ENCODE measurements at regions not wholly inside any gene's neighbourhood (a gene's known extent, or its start where the extent isn't known, plus 50 kb on each side); places are given as distances from the start of the nearest gene placed in this dataset.

GRCh38 chr9:89795538-89796195, 190.9 kb downstream of the GADD45G start:
- intact Hi-C loops (cut with micrococcal nuclease), result no loop called here
- CTCF ChIA-PET, result interaction anchor here (1.3 kb wide), 1 partner anchor 19 kb away, joined by 3 read pairs; no protein-coding TSS in a partner anchor
- H3K27ac Mint-ChIP-seq, result no peak overlapping the region
- H3K4me1 Mint-ChIP-seq (ENCODE audit: low read depth), result no peaks in the 10 kb centered on the region
- TF ChIP-seq CTCF (IDR thresholded peaks at IDR 0.05), result no peak
- H3K36me3 Mint-ChIP-seq (ENCODE audit: low read depth), result no peaks in the 10 kb centered on the region
- H3K4me3 Mint-ChIP-seq, result no peak overlapping the region
- POLR2A ChIA-PET, result no interaction called here
- DNase-seq (no peak), ATAC-seq (no peak)
- no peaks in the 10 kb centered on the region for H3K27me3 Mint-ChIP-seq
- no peaks in the 10 kb centered on the region for H3K9me3 Mint-ChIP-seq

- POLR2A ChIA-PET, result no interaction called here
- no peak for TF ChIP-seq CTCF (IDR thresholded peaks at IDR 0.05)
Observed at GRCh38 chr9:89796606-89797005, 191.8 kb downstream of the GADD45G start.

GRCh38 chr9:89797255-89797654, 192.4 kb downstream of the GADD45G start:
- DNase-seq (no peak), ATAC-seq (no peak)
- POLR2A ChIA-PET, result no interaction called here
- Mint-ChIP-seq H3K4me3 (no peak overlapping the region), H3K36me3 (ENCODE audit: low read depth) (no peaks in the 10 kb centered on the region), H3K27me3 (no peaks in the 10 kb centered on the region), H3K9me3 (no peaks in the 10 kb centered on the region), H3K27ac (no peak overlapping the region), H3K4me1 (ENCODE audit: low read depth) (no peaks in the 10 kb centered on the region)
- no peak for TF ChIP-seq CTCF (IDR thresholded peaks at IDR 0.05)
- intact Hi-C loops (cut with micrococcal nuclease), result no loop called here
- CTCF ChIA-PET, result no interaction called here

More at GRCh38 chr9:89796606-89797005, 191.8 kb downstream of the GADD45G start:
- no peak overlapping the region for H3K27ac Mint-ChIP-seq
- no peaks in the 10 kb centered on the region for H3K36me3 Mint-ChIP-seq (ENCODE audit: low read depth)
- no peak for ATAC-seq
- H3K9me3 Mint-ChIP-seq, result no peaks in the 10 kb centered on the region
- intact Hi-C loops (cut with micrococcal nuclease), result no loop called here
- DNase-seq, result no peak
- no peak overlapping the region for H3K4me3 Mint-ChIP-seq
- no peaks in the 10 kb centered on the region for H3K27me3 Mint-ChIP-seq
- CTCF ChIA-PET, result interaction anchor here (1.3 kb wide), 1 partner anchor 20 kb away, joined by 3 read pairs; no protein-coding TSS in a partner anchor
- H3K4me1 Mint-ChIP-seq (ENCODE audit: low read depth), result no peaks in the 10 kb centered on the region

GRCh38 chr9:89797937-89798455, 193.2 kb downstream of the GADD45G start:
- H3K4me3 Mint-ChIP-seq, result no peak overlapping the region
- intact Hi-C loops (cut with micrococcal nuclease), result no loop called here
- DNase-seq, result no peak
- H3K27me3 Mint-ChIP-seq, result no peaks in the 10 kb centered on the region
- ChIA-PET POLR2A (no interaction called here), CTCF (no interaction called here)
- no peaks in the 10 kb centered on the region for H3K4me1 Mint-ChIP-seq (ENCODE audit: low read depth)
- no peak for TF ChIP-seq CTCF (IDR thresholded peaks at IDR 0.05)
- ATAC-seq, result no peak
- no peaks in the 10 kb centered on the region for H3K36me3 Mint-ChIP-seq (ENCODE audit: low read depth)
- no peak overlapping the region for H3K27ac Mint-ChIP-seq
- H3K9me3 Mint-ChIP-seq, result no peaks in the 10 kb centered on the region

GRCh38 chr9:89798547-89799120, 193.8 kb downstream of the GADD45G start:
- Mint-ChIP-seq H3K27ac (no peak overlapping the region), H3K27me3 (no peaks in the 10 kb centered on the region), H3K4me1 (ENCODE audit: low read depth) (no peaks in the 10 kb centered on the region), H3K9me3 (no peaks in the 10 kb centered on the region), H3K4me3 (no peak overlapping the region), H3K36me3 (ENCODE audit: low read depth) (no peaks in the 10 kb centered on the region)
- intact Hi-C loops (cut with micrococcal nuclease), result no loop called here
- CTCF ChIA-PET, result no interaction called here
- TF ChIP-seq CTCF (IDR thresholded peaks at IDR 0.05), result no peak
- POLR2A ChIA-PET, result no interaction called here
- DNase-seq (no peak), ATAC-seq (no peak)

Data from activated CD8-positive, alpha-beta T cell treated with anti-CD3 and anti-CD28 coated beads for 36 hours (primary cell).